K562 (cell line): ENCODE measurements at regions not wholly inside any gene's neighbourhood (a gene's known extent, or its start where the extent isn't known, plus 50 kb on each side); places are given as distances from the start of the nearest gene placed in this dataset.

Experiments
- ASH1L ChIP-seq: fragments of 450-650 bp; IDR thresholded peaks from 2 replicates; pipeline ENCODE4 v1.6.1; 2018; ENCODE audit warnings: borderline replicate concordance, mild to moderate bottlenecking, low read depth; ENCODE audit not compliant: partially characterized antibody
- ESRRA ChIP-seq: fragments of 450-650 bp; IDR thresholded peaks from 2 replicates; pipeline ENCODE4 v1.6.1; 2014; ENCODE audit warnings: low read depth, mild to moderate bottlenecking, moderate library complexity, borderline replicate concordance
- HCFC1 ChIP-seq: IDR thresholded peaks from 2 replicates; pipeline ENCODE4 v1.6.1; 2012; ENCODE audit warnings: low read depth, low read length, improper control_type of control experiment
- KLF1 ChIP-seq: fragments of 450-650 bp; IDR thresholded peaks from 2 replicates; pipeline ENCODE4 v1.6.1; 2016; ENCODE audit warnings: missing genetic modification characterization, missing compliant biosample characterization
- MIER1 ChIP-seq: fragments of 450-650 bp; IDR thresholded peaks from 2 replicates; pipeline ENCODE4 v1.6.1; 2016; ENCODE audit warnings: antibody characterized with exemption, mild to moderate bottlenecking, low read depth
- ZNF644 ChIP-seq: fragments of 200-800 bp; sonication (Bioruptor generic); IDR thresholded peaks from 2 replicates; pipeline ENCODE4 v1.6.1; 2016; ENCODE audit warnings: low read depth, missing genetic modification characterization, missing compliant biosample characterization
- ZZZ3 ChIP-seq: fragments of 450-650 bp; IDR thresholded peaks from 2 replicates; pipeline ENCODE4 v1.6.1; 2016; ENCODE audit warnings: antibody characterized with exemption, mild to moderate bottlenecking, moderate library complexity
- TF ChIP-seq, protein P1 (sequence below): fragments of 250-450 bp; sonication (Bioruptor Pico); IDR thresholded peaks from 2 replicates; pipeline ENCODE4 v1.4.0; 2020
- TF ChIP-seq, protein P2 (sequence below): fragments of 250-450 bp; sonication (Bioruptor Pico); IDR thresholded peaks from 2 replicates; pipeline ENCODE4 v1.5.1; 2021; ENCODE audit warnings: mild to moderate bottlenecking
- TF ChIP-seq, protein P3 (sequence below): fragments of 450-650 bp; formaldehyde crosslinking; IDR thresholded peaks from 2 replicates; pipeline ENCODE4 v1.4.0; 2020; ENCODE audit warnings: mild to moderate bottlenecking, mixed read lengths

DNA sequence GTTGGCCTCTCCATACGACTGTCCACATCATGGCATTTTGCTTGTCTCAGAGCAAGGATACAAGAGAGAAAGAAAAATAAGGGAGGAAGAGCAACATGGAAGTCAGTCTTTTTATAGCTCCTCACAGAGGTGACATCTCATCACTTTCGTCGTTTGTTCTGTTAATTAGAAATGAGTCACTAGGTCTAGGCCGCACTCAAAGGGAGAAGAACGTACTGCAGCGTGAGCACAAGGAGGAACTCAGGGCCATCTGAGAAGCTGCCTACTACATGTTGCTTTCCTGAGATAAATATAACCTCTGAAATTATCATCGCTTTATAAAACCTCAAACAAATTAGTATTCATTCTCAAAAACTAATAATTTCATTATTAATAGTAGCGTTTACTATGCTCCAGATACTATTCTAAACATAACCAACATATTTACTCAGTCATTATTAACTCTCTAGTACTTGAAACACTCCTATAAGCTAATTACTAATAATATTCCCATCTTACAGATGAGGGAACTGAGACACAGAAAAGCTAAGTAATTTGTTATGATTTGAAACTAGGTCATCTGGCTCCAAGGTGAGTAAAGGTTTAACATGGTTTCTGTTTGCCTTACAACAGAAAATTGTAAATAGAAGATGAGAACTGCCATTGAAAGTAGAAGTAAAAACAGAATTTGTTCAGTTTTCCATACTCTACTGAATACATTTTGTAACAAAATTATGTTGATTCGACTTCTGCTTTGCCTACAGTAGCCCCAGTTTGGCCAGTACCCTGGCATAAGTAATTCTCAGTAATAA lies 213.2 kb upstream of the UGT8 start (continued):
- TF ChIP-seq, protein P1, sequence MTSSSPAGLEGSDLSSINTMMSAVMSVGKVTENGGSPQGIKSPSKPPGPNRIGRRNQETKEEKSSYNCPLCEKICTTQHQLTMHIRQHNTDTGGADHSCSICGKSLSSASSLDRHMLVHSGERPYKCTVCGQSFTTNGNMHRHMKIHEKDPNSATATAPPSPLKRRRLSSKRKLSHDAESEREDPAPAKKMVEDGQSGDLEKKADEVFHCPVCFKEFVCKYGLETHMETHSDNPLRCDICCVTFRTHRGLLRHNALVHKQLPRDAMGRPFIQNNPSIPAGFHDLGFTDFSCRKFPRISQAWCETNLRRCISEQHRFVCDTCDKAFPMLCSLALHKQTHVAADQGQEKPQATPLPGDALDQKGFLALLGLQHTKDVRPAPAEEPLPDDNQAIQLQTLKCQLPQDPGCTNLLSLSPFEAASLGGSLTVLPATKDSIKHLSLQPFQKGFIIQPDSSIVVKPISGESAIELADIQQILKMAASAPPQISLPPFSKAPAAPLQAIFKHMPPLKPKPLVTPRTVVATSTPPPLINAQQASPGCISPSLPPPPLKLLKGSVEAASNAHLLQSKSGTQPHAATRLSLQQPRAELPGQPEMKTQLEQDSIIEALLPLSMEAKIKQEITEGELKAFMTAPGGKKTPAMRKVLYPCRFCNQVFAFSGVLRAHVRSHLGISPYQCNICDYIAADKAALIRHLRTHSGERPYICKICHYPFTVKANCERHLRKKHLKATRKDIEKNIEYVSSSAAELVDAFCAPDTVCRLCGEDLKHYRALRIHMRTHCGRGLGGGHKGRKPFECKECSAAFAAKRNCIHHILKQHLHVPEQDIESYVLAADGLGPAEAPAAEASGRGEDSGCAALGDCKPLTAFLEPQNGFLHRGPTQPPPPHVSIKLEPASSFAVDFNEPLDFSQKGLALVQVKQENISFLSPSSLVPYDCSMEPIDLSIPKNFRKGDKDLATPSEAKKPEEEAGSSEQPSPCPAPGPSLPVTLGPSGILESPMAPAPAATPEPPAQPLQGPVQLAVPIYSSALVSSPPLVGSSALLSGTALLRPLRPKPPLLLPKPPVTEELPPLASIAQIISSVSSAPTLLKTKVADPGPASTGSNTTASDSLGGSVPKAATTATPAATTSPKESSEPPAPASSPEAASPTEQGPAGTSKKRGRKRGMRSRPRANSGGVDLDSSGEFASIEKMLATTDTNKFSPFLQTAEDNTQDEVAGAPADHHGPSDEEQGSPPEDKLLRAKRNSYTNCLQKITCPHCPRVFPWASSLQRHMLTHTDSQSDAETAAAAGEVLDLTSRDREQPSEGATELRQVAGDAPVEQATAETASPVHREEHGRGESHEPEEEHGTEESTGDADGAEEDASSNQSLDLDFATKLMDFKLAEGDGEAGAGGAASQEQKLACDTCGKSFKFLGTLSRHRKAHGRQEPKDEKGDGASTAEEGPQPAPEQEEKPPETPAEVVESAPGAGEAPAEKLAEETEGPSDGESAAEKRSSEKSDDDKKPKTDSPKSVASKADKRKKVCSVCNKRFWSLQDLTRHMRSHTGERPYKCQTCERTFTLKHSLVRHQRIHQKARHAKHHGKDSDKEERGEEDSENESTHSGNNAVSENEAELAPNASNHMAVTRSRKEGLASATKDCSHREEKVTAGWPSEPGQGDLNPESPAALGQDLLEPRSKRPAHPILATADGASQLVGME (CRISPR knock-in tag) = no peak
- TF ChIP-seq ASH1L (no peak), ESRRA (no peak), KLF1 (tag) (no peak), MIER1 (no peak), HCFC1 (no peak), ZZZ3 (no peak), ZNF644 (tag) (no peak)
- TF ChIP-seq, protein P2, sequence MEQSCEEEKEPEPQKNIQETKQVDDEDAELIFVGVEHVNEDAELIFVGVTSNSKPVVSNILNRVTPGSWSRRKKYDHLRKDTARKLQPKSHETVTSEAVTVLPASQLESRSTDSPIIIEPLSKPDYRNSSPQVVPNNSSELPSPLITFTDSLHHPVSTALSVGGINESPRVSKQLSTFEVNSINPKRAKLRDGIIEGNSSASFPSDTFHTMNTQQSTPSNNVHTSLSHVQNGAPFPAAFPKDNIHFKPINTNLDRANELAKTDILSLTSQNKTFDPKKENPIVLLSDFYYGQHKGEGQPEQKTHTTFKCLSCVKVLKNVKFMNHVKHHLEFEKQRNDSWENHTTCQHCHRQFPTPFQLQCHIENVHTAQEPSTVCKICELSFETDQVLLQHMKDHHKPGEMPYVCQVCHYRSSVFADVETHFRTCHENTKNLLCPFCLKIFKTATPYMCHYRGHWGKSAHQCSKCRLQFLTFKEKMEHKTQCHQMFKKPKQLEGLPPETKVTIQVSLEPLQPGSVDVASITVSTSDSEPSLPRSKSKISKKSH (CRISPR knock-in tag) = no peak
- TF ChIP-seq, protein P3, sequence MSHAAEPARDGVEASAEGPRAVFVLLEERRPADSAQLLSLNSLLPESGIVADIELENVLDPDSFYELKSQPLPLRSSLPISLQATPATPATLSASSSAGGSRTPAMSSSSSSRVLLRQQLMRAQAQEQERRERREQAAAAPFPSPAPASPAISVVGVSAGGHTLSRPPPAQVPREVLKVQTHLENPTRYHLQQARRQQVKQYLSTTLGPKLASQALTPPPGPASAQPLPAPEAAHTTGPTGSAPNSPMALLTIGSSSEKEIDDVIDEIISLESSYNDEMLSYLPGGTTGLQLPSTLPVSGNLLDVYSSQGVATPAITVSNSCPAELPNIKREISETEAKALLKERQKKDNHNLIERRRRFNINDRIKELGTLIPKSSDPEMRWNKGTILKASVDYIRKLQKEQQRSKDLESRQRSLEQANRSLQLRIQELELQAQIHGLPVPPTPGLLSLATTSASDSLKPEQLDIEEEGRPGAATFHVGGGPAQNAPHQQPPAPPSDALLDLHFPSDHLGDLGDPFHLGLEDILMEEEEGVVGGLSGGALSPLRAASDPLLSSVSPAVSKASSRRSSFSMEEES = no peak
